Activated naive CD4-positive, alpha-beta T cell treated with Interleukin-2 at 50 U/mL for 16 hours (primary cell): ENCODE measurements at regions not wholly inside any gene's neighbourhood (a gene's known extent, or its start where the extent isn't known, plus 50 kb on each side); places are given as distances from the start of the nearest gene placed in this dataset.

Source experiments
- DNase-seq: peaks from one replicate; pipeline ENCODE4 v3.0.0-alpha.2; 2020

GRCh38 chr21:16597753-16598152 lies 868.0 kb downstream of the USP25 start:
- DNase-seq: no peak

- no peak for DNase-seq
These were observed 875.8 kb downstream of the USP25 start for GRCh38 chr21:16605597-16605996.

- no peak for DNase-seq
These were observed 876.5 kb downstream of the USP25 start for GRCh38 chr21:16606271-16606670.

- DNase-seq: no peak
These were observed 878.5 kb downstream of the USP25 start for GRCh38 chr21:16608209-16608830.

GRCh38 chr21:16619281-16619680 lies 889.5 kb downstream of the USP25 start:
- no peak for DNase-seq

- DNase-seq: no peak
These were observed 891.1 kb downstream of the USP25 start for GRCh38 chr21:16620786-16621320.

- DNase-seq: no peak
These were observed 888.2 kb upstream of the CXADR start for GRCh38 chr21:16624479-16625118.

GRCh38 chr21:16625491-16625890 lies 887.4 kb upstream of the CXADR start:
- DNase-seq: no peak

GRCh38 chr21:16633831-16634459 lies 878.9 kb upstream of the CXADR start:
- no peak for DNase-seq

GRCh38 chr21:16634515-16634914 lies 878.3 kb upstream of the CXADR start:
- DNase-seq: no peak

GRCh38 chr21:16640297-16641027 lies 872.4 kb upstream of the CXADR start:
- no peak for DNase-seq

GRCh38 chr21:16642353-16642752 lies 870.5 kb upstream of the CXADR start:
- DNase-seq: no peak

GRCh38 chr21:16644685-16645084 lies 868.2 kb upstream of the CXADR start:
- no peak for DNase-seq

- DNase-seq: no peak
These were observed 862.0 kb upstream of the CXADR start for GRCh38 chr21:16650714-16651366.

GRCh38 chr21:16651956-16652355 lies 860.9 kb upstream of the CXADR start:
- DNase-seq: no peak

GRCh38 chr21:16663436-16663835 lies 849.4 kb upstream of the CXADR start:
- DNase-seq: no peak

- DNase-seq: no peak
These were observed 845.4 kb upstream of the CXADR start for GRCh38 chr21:16667395-16667794.

GRCh38 chr21:16674949-16675348 lies 837.9 kb upstream of the CXADR start:
- no peak for DNase-seq

GRCh38 chr21:16676391-16676790 lies 836.5 kb upstream of the CXADR start:
- DNase-seq: no peak

GRCh38 chr21:16678429-16679160 lies 834.2 kb upstream of the CXADR start:
- no peak for DNase-seq

- DNase-seq: no peak
These were observed 817.8 kb upstream of the CXADR start for GRCh38 chr21:16695074-16695473.

- DNase-seq: no peak
These were observed 805.6 kb upstream of the CXADR start for GRCh38 chr21:16707274-16707673.
